AML-193 (cell line): ENCODE measurements at regions not wholly inside any gene's neighbourhood (a gene's known extent, or its start where the extent isn't known, plus 50 kb on each side); places are given as distances from the start of the nearest gene placed in this dataset.
"Not testable (repeated sequence)": the region's sequence is repeated elsewhere in the genome, so short reads cannot be mapped to it uniquely, and the experiment has no call there.

Source experiments
- DNase-seq, 2 experiments: peaks; one replicate each; lab custom pipeline; 2025; lab: John Stamatoyannopoulos, UW

GRCh38 chr9:761793-762560, 79.5 kb upstream of the DMRT1 start:
- DNase-seq = no peak

- DNase-seq = no peak
These were observed 77.8 kb upstream of the DMRT1 start for GRCh38 chr9:763692-764091.

DNA sequence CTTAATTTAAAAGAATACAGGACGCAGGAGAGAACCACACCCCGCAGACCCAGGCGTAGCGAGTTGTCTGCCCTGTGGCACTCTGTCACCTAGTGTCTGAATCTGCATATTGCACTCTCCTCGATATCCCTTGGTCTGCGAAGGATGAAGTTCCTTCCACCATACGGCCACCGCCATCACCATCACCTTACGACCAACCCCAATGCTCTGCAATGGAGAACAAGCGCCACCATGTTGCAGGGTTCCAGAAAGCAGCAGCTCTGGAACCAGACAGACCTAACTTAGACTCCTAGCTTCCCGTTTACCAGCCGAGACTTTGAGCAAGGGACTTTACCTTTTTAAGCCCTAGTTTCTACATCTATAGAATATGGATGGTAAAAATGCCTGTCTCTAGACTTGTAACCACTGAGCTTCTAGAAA, 77.4 kb upstream of the DMRT1 start:
- peak; percentile 79 to 84 for DNase-seq

- DNase-seq = no peak
These were observed 76.5 kb upstream of the DMRT1 start for GRCh38 chr9:764986-765385.

DNA sequence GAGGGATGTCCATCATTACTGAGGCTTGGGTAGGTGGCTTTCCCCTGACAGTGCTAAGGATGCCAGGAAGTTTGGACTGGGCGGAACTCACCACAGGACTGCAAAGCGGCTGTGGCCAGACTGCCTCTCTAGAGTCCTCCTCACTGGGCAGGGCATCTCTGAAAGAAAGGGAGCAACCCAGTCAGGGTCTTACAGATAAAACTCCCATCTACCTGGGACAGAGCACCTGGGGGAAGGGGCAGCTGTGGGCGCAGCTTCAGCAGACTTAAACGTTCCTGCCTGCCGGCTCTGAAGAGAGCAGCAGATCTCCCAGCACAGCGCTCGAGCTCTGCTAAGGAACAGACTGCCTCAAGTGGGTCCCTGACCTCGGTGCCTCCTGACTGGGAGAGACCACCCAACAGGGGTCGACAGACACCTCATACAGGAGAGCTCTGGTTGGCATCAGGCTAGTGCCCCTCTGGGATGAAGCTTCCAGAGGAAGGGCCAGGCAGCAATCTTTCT, 74.4 kb upstream of the DMRT1 start:
- not testable (repeated sequence) for DNase-seq

GRCh38 chr9:776086-776485, 65.4 kb upstream of the DMRT1 start:
- no peak for DNase-seq

GRCh38 chr9:777978-778377, 63.5 kb upstream of the DMRT1 start:
- DNase-seq = no peak

DNA sequence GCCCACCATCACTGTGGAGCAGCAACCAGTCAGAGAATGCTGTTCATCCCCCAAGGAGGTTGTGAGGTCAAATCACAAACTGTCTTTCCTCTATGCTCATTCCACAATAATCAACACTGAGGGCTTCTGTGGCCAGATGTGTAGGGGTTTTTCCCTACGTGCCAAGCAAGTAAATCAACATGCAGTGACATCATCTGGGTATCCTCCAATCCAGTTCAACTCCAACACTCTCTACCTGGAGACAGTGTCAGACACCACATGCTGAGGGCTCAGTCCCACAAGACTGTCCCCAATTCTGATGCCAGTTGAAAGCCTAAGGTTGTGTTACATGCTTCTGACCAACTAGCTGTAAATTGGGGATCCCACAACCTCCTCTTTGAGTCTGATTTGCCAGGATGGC, 57.3 kb upstream of the DMRT1 start:
- no peak for DNase-seq

- no peak for DNase-seq
These were observed 56.6 kb upstream of the DMRT1 start for GRCh38 chr9:784916-785315.

- DNase-seq = no peak
These were observed 55.5 kb upstream of the DMRT1 start for GRCh38 chr9:785997-786396.

DNA sequence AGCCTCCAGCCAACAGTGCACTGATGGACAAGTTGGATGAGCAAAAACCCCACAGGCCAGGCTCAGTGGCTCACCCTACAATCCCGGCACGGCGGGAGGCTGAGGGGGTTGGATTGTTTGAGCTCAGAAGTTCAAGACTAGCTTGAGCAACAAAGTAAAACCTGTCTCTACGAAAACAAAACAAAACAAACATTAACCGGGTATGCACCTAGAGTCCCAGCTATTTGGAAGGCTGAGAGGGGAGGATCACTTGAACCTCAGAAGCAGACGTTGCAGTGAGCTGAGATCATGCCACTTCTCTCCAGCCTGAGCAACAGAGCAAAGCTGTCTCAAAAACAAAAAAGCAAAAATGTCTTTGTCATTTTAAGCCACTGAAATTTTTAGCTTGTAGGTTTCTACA, 55.1 kb upstream of the DMRT1 start:
- no peak for DNase-seq

- DNase-seq = no peak
These were observed 52.7 kb upstream of the DMRT1 start for GRCh38 chr9:788777-789176.
